Loucy (cell line): ENCODE measurements at regions not wholly inside any gene's neighbourhood (a gene's known extent, or its start where the extent isn't known, plus 50 kb on each side); places are given as distances from the start of the nearest gene placed in this dataset.

ENCODE experiments used
- EZH2phosphoT487 ChIP-seq: fragments of 200-600 bp; IDR thresholded peaks from 2 replicates; pipeline ENCODE4 v1.6.1; 2018; ENCODE audit warnings: antibody characterized with exemption, mild to moderate bottlenecking, moderate library complexity, borderline replicate concordance
- TF ChIP-seq, protein P1 (sequence below): fragments of 200-600 bp; sonication (generic); conservative IDR thresholded peaks from 2 replicates; pipeline ENCODE4 v1.5.1; 2014; ENCODE audit warnings: mild to moderate bottlenecking, antibody characterized with exemption, low read length

DNA sequence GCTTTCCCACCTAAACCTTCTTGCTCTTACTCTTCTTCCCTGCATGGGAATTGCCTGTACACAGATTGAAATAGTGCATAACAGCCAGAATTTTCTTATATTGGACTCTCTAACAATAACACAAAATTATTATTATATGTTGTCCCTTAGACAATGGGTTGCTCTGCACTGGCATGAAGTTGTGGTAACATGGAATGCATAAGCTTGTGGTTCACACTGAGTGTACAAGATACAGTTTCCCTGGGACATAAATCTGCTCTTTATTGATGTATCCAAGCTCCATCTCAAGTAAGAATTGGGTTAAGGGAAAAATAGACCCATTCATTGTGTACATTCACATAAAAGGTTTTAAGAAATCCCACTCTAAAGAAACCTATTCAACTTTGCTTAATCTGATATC is 114.4 kb upstream of the NTF3 start:
- TF ChIP-seq, protein P1, sequence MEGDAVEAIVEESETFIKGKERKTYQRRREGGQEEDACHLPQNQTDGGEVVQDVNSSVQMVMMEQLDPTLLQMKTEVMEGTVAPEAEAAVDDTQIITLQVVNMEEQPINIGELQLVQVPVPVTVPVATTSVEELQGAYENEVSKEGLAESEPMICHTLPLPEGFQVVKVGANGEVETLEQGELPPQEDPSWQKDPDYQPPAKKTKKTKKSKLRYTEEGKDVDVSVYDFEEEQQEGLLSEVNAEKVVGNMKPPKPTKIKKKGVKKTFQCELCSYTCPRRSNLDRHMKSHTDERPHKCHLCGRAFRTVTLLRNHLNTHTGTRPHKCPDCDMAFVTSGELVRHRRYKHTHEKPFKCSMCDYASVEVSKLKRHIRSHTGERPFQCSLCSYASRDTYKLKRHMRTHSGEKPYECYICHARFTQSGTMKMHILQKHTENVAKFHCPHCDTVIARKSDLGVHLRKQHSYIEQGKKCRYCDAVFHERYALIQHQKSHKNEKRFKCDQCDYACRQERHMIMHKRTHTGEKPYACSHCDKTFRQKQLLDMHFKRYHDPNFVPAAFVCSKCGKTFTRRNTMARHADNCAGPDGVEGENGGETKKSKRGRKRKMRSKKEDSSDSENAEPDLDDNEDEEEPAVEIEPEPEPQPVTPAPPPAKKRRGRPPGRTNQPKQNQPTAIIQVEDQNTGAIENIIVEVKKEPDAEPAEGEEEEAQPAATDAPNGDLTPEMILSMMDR, result no peak
- no peak for TF ChIP-seq EZH2phosphoT487
